ENCODE measurements at regions not wholly inside any gene's neighbourhood (a gene's known extent, or its start where the extent isn't known, plus 50 kb on each side); places are given as distances from the start of the nearest gene placed in this dataset.
A peak's percentile ranks its signal among the peaks of the same experiment; 100 is the strongest.

- no peak for DNase-seq
Observed at GRCh38 chr2:226256709-226257376, 542.8 kb downstream of the IRS1 start.

GRCh38 chr2:226256237-226256636 is 543.4 kb downstream of the IRS1 start:
- no peak for DNase-seq

- no peak for DNase-seq
Observed at GRCh38 chr2:226251661-226252060, 548.0 kb downstream of the IRS1 start.

- DNase-seq: no peak
Observed at GRCh38 chr2:226247289-226248275, 552.0 kb downstream of the IRS1 start.

GRCh38 chr2:226234187-226234586 is 565.4 kb downstream of the IRS1 start:
- no peak for DNase-seq

GRCh38 chr2:226233388-226233787 is 566.2 kb downstream of the IRS1 start:
- DNase-seq: no peak

- DNase-seq: no peak
Observed at GRCh38 chr2:226228080-226228479, 571.5 kb downstream of the IRS1 start.

- no peak for DNase-seq
Observed at GRCh38 chr2:226227341-226227740, 572.3 kb downstream of the IRS1 start.

- DNase-seq: no peak
Observed at GRCh38 chr2:226223704-226224103, 575.9 kb downstream of the IRS1 start.

GRCh38 chr2:226220511-226220910 is 579.1 kb downstream of the IRS1 start:
- no peak for DNase-seq

GRCh38 chr2:226217191-226217590 is 582.4 kb downstream of the IRS1 start:
- no peak for DNase-seq

GRCh38 chr2:226216575-226216974 is 583.0 kb downstream of the IRS1 start:
- DNase-seq: no peak

- peak; percentile 58 for DNase-seq
Observed at GRCh38 chr2:226215902-226216503, 583.6 kb downstream of the IRS1 start.

- DNase-seq: no peak
Observed at GRCh38 chr2:226213717-226214116, 585.9 kb downstream of the IRS1 start.

GRCh38 chr2:226211439-226211838 is 588.2 kb downstream of the IRS1 start:
- no peak for DNase-seq

GRCh38 chr2:226208726-226209125 is 590.9 kb downstream of the IRS1 start:
- no peak for DNase-seq

GRCh38 chr2:226207671-226208070 is 591.9 kb downstream of the IRS1 start:
- DNase-seq: no peak

- no peak for DNase-seq
Observed at GRCh38 chr2:226199555-226199954, 600.1 kb downstream of the IRS1 start.

GRCh38 chr2:226198956-226199355 is 600.7 kb downstream of the IRS1 start:
- no peak for DNase-seq

GRCh38 chr2:226190479-226191252 is 609.0 kb downstream of the IRS1 start:
- DNase-seq: no peak

GRCh38 chr2:226189061-226189460 is 610.6 kb downstream of the IRS1 start:
- DNase-seq: no peak

- DNase-seq: no peak
Observed at GRCh38 chr2:226187616-226188015, 612.0 kb downstream of the IRS1 start.

GRCh38 chr2:226187156-226187555 is 612.5 kb downstream of the IRS1 start:
- no peak for DNase-seq
